PC-9 (cell line): ENCODE measurements at regions not wholly inside any gene's neighbourhood (a gene's known extent, or its start where the extent isn't known, plus 50 kb on each side); places are given as distances from the start of the nearest gene placed in this dataset.

ENCODE experiments used
- BruUV-seq: library from RNA; stranded (reverse); fragments of 400-500 nt; replicated peaks from 2 replicates; lab custom pipeline; 2021; lab: Mats Ljungman, UMichigan
- CTCF ChIA-PET: fragments of 300-600 bp; sonication (Branson Sonifier 250); formaldehyde crosslinking; loops from one replicate; lab custom pipeline; 2022; ENCODE audit warnings: antibody characterized with exemption; lab: Charles Lee
- POLR2A ChIA-PET: fragments of 300-600 bp; sonication (Branson Sonifier 250); formaldehyde crosslinking; loops from one replicate; lab custom pipeline; 2022; ENCODE audit warnings: antibody characterized with exemption; ENCODE audit not compliant: unreplicated experiment; lab: Charles Lee
- DNase-seq, 2 experiments: peaks; one replicate each; pipeline versions ENCODE4 v3.0.0 to v3.0.0-alpha.2; 2015 to 2022; ENCODE audit warnings: mixed read lengths in 1 of 2
- H2AFZ ChIP-seq: fragments of 200-600 bp; sonication (generic); 2 replicates; pipeline ENCODE4 v1.8.1; 2017; ENCODE audit warnings: antibody characterized with exemption
- H3F3A ChIP-seq: fragments of 200-600 bp; sonication (generic); 2 replicates; pipeline ENCODE4 v1.8.1; 2017; ENCODE audit warnings: antibody characterized with exemption, mild to moderate bottlenecking, low read depth; ENCODE audit not compliant: insufficient read depth
- H3K27ac ChIP-seq: fragments of 200-600 bp; sonication (generic); 2 replicates; pipeline ENCODE4 v1.6.1; 2016; ENCODE audit warnings: mixed run types
- H3K27me3 ChIP-seq: fragments of 200-600 bp; sonication (generic); 2 replicates; pipeline ENCODE4 v1.6.1; 2016; ENCODE audit warnings: low read depth, mixed run types; ENCODE audit not compliant: insufficient read depth
- H3K36me3 ChIP-seq: fragments of 200-600 bp; sonication (generic); 2 replicates; pipeline ENCODE4 v1.6.1; 2016; ENCODE audit warnings: low read depth, mixed run types
- H3K4me1 ChIP-seq: fragments of 200-600 bp; sonication (generic); replicated peaks from 2 replicates; pipeline ENCODE4 v1.6.1; 2016; ENCODE audit warnings: mixed run types; ENCODE audit not compliant: insufficient read depth
- H3K4me2 ChIP-seq: fragments of 200-600 bp; sonication (generic); 2 replicates; pipeline ENCODE4 v1.6.1; 2017; ENCODE audit warnings: mixed run types
- H3K4me3 ChIP-seq: fragments of 200-600 bp; sonication (generic); 2 replicates; pipeline ENCODE4 v1.6.1; 2016; ENCODE audit warnings: mixed run types
- H3K79me2 ChIP-seq: fragments of 200-600 bp; sonication (generic); 2 replicates; pipeline ENCODE4 v1.6.1; 2017; ENCODE audit warnings: low read depth, mixed run types
- H3K9me2 ChIP-seq: fragments of 200-600 bp; sonication (generic); 2 replicates; pipeline ENCODE4 v1.8.1; 2017; ENCODE audit warnings: mild to moderate bottlenecking; ENCODE audit not compliant: insufficient read depth
- H3K9me3 ChIP-seq: fragments of 200-600 bp; sonication (generic); 2 replicates; pipeline ENCODE4 v1.8.1; 2016; ENCODE audit warnings: low read depth; ENCODE audit not compliant: insufficient read depth
- H4K20me1 ChIP-seq: fragments of 200-600 bp; sonication (generic); 2 replicates; pipeline ENCODE4 v1.8.1; 2017; ENCODE audit not compliant: insufficient read depth
- EZH2 ChIP-seq: fragments of 200-600 bp; sonication (generic); IDR thresholded peaks from 2 replicates; pipeline ENCODE4 v1.8.0; 2017; ENCODE audit warnings: antibody characterized with exemption, low read depth
- intact Hi-C: fragments of 100-400 bp; cut with micrococcal nuclease; formaldehyde crosslinking; loops from one replicate; pipeline ENCODE4 v1.10.0; 2022; ENCODE audit not compliant: unreplicated experiment
- TF ChIP-seq, protein P1 (sequence below): fragments of 200-600 bp; sonication (generic); conservative IDR thresholded peaks from 2 replicates; pipeline ENCODE4 v1.6.1; 2017; ENCODE audit warnings: mixed run types, antibody characterized with exemption, mild to moderate bottlenecking, moderate library complexity

DNA sequence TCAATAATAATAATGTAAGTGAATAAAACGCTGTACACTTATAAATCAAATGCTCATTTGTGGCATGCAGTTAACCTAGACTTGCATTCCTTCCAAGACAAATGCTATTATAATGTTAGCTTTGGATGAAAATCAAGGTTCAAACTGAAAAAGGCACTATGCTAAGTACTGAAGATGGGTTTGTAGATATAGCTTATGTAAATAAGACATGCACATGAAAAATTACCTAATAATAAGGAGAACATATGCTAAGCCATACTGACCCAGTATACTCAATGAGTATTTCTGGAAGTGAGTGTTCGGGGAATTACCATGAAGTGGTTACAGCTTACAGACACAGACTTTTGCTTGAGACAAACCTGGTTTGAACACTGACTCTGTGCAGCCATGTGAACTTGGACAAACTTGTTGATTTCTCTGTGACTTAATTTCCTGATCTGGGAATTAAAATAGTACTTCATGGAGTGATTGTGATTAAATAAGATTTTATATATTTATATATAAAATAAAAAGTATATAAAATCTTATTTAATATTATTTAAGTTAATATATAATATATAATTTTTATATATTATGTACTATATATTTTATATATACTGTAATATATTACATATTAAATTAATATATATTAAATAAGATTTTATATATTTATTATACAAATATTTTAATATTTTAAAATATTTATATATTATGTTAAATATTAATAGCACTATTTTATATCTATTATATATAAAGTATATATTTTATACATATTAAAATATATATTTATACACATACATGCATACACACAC, 159.2 kb downstream of the ZPLD1 start:
- TF ChIP-seq EZH2, result no peak
- TF ChIP-seq, protein P1, sequence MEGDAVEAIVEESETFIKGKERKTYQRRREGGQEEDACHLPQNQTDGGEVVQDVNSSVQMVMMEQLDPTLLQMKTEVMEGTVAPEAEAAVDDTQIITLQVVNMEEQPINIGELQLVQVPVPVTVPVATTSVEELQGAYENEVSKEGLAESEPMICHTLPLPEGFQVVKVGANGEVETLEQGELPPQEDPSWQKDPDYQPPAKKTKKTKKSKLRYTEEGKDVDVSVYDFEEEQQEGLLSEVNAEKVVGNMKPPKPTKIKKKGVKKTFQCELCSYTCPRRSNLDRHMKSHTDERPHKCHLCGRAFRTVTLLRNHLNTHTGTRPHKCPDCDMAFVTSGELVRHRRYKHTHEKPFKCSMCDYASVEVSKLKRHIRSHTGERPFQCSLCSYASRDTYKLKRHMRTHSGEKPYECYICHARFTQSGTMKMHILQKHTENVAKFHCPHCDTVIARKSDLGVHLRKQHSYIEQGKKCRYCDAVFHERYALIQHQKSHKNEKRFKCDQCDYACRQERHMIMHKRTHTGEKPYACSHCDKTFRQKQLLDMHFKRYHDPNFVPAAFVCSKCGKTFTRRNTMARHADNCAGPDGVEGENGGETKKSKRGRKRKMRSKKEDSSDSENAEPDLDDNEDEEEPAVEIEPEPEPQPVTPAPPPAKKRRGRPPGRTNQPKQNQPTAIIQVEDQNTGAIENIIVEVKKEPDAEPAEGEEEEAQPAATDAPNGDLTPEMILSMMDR, result no peak
- Histone ChIP-seq H3K27ac (no peak overlapping the region), H3K9me3 (no peaks in the 10 kb centered on the region), H4K20me1 (no peaks in the 10 kb centered on the region), H3K27me3 (no peaks in the 10 kb centered on the region), H3K4me3 (no peak overlapping the region), H3K9me2 (peaks cover 4% of the 10 kb centered on the region; the same call in 1 of the 2 replicates), H3K4me1 (no peaks in the 10 kb centered on the region), H3F3A (no peaks in the 10 kb centered on the region), H3K4me2 (no peak overlapping the region), H2AFZ (no peak overlapping the region), H3K36me3 (no peaks in the 10 kb centered on the region), H3K79me2 (no peaks in the 10 kb centered on the region)
- POLR2A ChIA-PET, result no interaction called here
- CTCF ChIA-PET, result no interaction called here
- no peak for DNase-seq
- no TSS peak for BruUV-seq
- intact Hi-C loops, result no loop called here

- H3K4me3 ChIP-seq, result no peak overlapping the region
- H3K9me3 ChIP-seq, result no peaks in the 10 kb centered on the region
These were observed 160.2 kb downstream of the ZPLD1 start for GRCh38 chr3:102595057-102595456.

GRCh38 chr3:102599819-102600576, 165.2 kb downstream of the ZPLD1 start:
- intact Hi-C loops, result no loop called here
- no peak overlapping the region for H2AFZ ChIP-seq
- no peaks in the 10 kb centered on the region for H3K27me3 ChIP-seq
- no peaks in the 10 kb centered on the region for H4K20me1 ChIP-seq
- POLR2A ChIA-PET, result no interaction called here
- TF ChIP-seq, protein P1, result no peak
- no peak for TF ChIP-seq EZH2
- H3F3A ChIP-seq, result 0 out of 2 replicates have a peak, but pooled peaks cover 2% of the 10 kb centered on the region
- no TSS peak for BruUV-seq
- no peak overlapping the region for H3K4me2 ChIP-seq
- H3K4me3 ChIP-seq, result no peak overlapping the region
- CTCF ChIA-PET, result no interaction called here
- peaks cover 4% of the 10 kb centered on the region; the same call in 1 of the 2 replicates for H3K9me2 ChIP-seq
- H3K4me1 ChIP-seq, result peaks cover 6% of the 10 kb centered on the region
- H3K36me3 ChIP-seq, result no peaks in the 10 kb centered on the region
- H3K27ac ChIP-seq, result no peak overlapping the region
- no peaks in the 10 kb centered on the region for H3K9me3 ChIP-seq
- DNase-seq, result no peak
- no peaks in the 10 kb centered on the region for H3K79me2 ChIP-seq

More at GRCh38 chr3:102595057-102595456, 160.2 kb downstream of the ZPLD1 start:
- Histone ChIP-seq H3K4me1 (no peaks in the 10 kb centered on the region), H2AFZ (no peak overlapping the region), H4K20me1 (no peaks in the 10 kb centered on the region), H3K27me3 (no peaks in the 10 kb centered on the region), H3K4me2 (no peak overlapping the region), H3K79me2 (no peaks in the 10 kb centered on the region), H3K36me3 (no peaks in the 10 kb centered on the region), H3K27ac (no peak overlapping the region), H3K9me2 (peaks cover 4% of the 10 kb centered on the region; the same call in 1 of the 2 replicates), H3F3A (no peaks in the 10 kb centered on the region)
- ChIA-PET POLR2A (no interaction called here), CTCF (no interaction called here)
- no peak for TF ChIP-seq EZH2
- TF ChIP-seq, protein P1, result no peak
- no peak for DNase-seq
- BruUV-seq, result no TSS peak
- intact Hi-C loops, result no loop called here
